ENCODE measurements at regions not wholly inside any gene's neighbourhood (a gene's known extent, or its start where the extent isn't known, plus 50 kb on each side); places are given as distances from the start of the nearest gene placed in this dataset.
"Not testable (repeated sequence)": the region's sequence is repeated elsewhere in the genome, so short reads cannot be mapped to it uniquely, and the experiment has no call there.

- Histone ChIP-seq H3K4me2 (no peak overlapping the region), H3K27ac (no peak overlapping the region), H3K9me3 (no peaks in the 10 kb centered on the region), H3K4me1 (no peaks in the 10 kb centered on the region), H3K4me3 (no peak overlapping the region)
- DNase-seq (ENCODE audit: low read depth in 1 of 2, low spot score in 1 of 2): no peak
- ATAC-seq: no peak
- whole genome bisulfite sequencing (ENCODE audit: missing lambda C conversion rate): 12% methylated on average over 1 of the region's 1 CpG
- TF ChIP-seq JUN (IDR thresholded peaks at IDR 0.05) (no peak), MAFK (IDR thresholded peaks at IDR 0.05; ENCODE audit: partially characterized antibody) (peak; percentile 33)
- no peak for FAIRE-seq
- CTCF ChIA-PET: interaction anchor here (1.0 kb wide), 1 partner anchor 9 kb away, joined by 3 read pairs; no protein-coding TSS in a partner anchor
- POLR2A ChIA-PET: interaction anchor here (0.5 kb wide), 1 partner anchor 251 kb away, joined by 3 read pairs; no protein-coding TSS in a partner anchor
These were observed 284.2 kb downstream of the SI start for GRCh38 chr3:164794099-164794498.

GRCh38 chr3:164791263-164791662, 287.0 kb downstream of the SI start:
- Histone ChIP-seq H3K27ac (no peak overlapping the region), H3K9me3 (no peaks in the 10 kb centered on the region), H3K4me3 (no peak overlapping the region), H3K4me2 (no peak overlapping the region), H3K4me1 (no peaks in the 10 kb centered on the region)
- ChIA-PET CTCF (no interaction called here), POLR2A (no interaction called here)
- no peak for FAIRE-seq
- 23% methylated on average over 4 of the region's 4 CpGs for WGBS (ENCODE audit: missing lambda C conversion rate)
- no peak for DNase-seq (ENCODE audit: low read depth in 1 of 2, low spot score in 1 of 2)
- no peak for ATAC-seq
- no peak for TF ChIP-seq NR3C1 (IDR thresholded peaks at IDR 0.05)
- TF ChIP-seq, protein P1, sequence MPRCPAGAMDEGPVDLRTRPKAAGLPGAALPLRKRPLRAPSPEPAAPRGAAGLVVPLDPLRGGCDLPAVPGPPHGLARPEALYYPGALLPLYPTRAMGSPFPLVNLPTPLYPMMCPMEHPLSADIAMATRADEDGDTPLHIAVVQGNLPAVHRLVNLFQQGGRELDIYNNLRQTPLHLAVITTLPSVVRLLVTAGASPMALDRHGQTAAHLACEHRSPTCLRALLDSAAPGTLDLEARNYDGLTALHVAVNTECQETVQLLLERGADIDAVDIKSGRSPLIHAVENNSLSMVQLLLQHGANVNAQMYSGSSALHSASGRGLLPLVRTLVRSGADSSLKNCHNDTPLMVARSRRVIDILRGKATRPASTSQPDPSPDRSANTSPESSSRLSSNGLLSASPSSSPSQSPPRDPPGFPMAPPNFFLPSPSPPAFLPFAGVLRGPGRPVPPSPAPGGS (IDR thresholded peaks at IDR 0.05): no peak
- TF ChIP-seq MYC (IDR thresholded peaks at IDR 0.05; ENCODE audit: borderline replicate concordance, low read length): no peak
- no peak for TF ChIP-seq EHMT2 (IDR thresholded peaks at IDR 0.05; ENCODE audit: low read depth)
- no peak for TF ChIP-seq REST (IDR thresholded peaks at IDR 0.05)
- no peak for TF ChIP-seq PHF8 (IDR thresholded peaks at IDR 0.05; ENCODE audit: borderline replicate concordance, low read depth)
- no peak for TF ChIP-seq JUN (IDR thresholded peaks at IDR 0.05)
- TF ChIP-seq HOXA7 (CRISPR knock-in tag; IDR thresholded peaks at IDR 0.05): no peak
- TF ChIP-seq KDM5A (IDR thresholded peaks at IDR 0.05): no peak
- TF ChIP-seq CBX8 (IDR thresholded peaks at IDR 0.05): no peak

DNA sequence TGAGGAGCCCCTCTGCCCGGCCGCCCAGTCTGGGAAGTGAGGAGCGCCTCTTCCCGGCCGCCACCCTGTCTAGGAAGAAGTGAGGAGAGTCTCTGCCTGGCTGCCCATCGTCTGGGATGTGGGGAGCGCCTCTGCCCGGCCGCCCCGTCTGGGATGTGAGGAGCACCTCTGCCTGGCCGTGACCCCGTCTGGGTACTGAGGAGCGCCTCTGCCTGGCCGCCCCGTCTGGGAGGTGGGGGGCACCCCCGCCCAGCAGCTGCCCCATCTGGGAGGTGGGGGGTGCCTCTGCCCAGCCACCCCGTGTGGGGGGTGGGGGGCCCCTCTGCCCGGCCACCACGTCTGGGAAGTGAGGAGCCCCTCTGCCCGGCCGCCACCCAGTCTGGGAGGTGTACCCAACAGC, 293.9 kb downstream of the SI start:
- H3K4me2 ChIP-seq; H3K4me1 ChIP-seq; H3K4me3 ChIP-seq; DNase-seq (ENCODE audit: low read depth in 1 of 2, low spot score in 1 of 2); POLR2A ChIA-PET; CTCF ChIA-PET; H3K9me3 ChIP-seq; H3K27ac ChIP-seq; ATAC-seq; FAIRE-seq: not testable (repeated sequence)
- 90% methylated on average over 4 of the region's 21 CpGs for WGBS (ENCODE audit: missing lambda C conversion rate)

- Histone ChIP-seq H3K4me2 (no peak overlapping the region), H3K4me3 (no peak overlapping the region), H3K9me3 (no peaks in the 10 kb centered on the region), H3K27ac (no peak overlapping the region), H3K4me1 (no peaks in the 10 kb centered on the region)
- POLR2A ChIA-PET: no interaction called here
- DNase-seq (ENCODE audit: low read depth in 1 of 2, low spot score in 1 of 2): no peak
- no peak for ATAC-seq
- no peak for FAIRE-seq
- CTCF ChIA-PET: no interaction called here
- TF ChIP-seq SMC3 (IDR thresholded peaks at IDR 0.05) (no peak), HOXB13 (CRISPR knock-in tag; IDR thresholded peaks at IDR 0.05; ENCODE audit: low read depth) (no peak), RARB (CRISPR knock-in tag; IDR thresholded peaks at IDR 0.05) (no peak), ZC3H11A (IDR thresholded peaks at IDR 0.05) (no peak), BHLHE40 (IDR thresholded peaks at IDR 0.05; ENCODE audit: low read depth, low read length) (no peak), MAFK (IDR thresholded peaks at IDR 0.05; ENCODE audit: partially characterized antibody) (peak; percentile 72), TFCP2L1 (CRISPR knock-in tag; IDR thresholded peaks at IDR 0.05) (no peak), RFX5 (IDR thresholded peaks at IDR 0.05) (no peak)
These were observed 296.5 kb downstream of the SI start for GRCh38 chr3:164781755-164782154.

Data from A549 (cell line).